Thoracic aorta (tissue), 2 donors: ENCODE measurements at regions not wholly inside any gene's neighbourhood (a gene's known extent, or its start where the extent isn't known, plus 50 kb on each side); places are given as distances from the start of the nearest gene placed in this dataset.

ENCODE experiments used
- ATAC-seq: fragments of 150-250 bp; one replicate; pipeline ENCODE4 v1.8.0; 2017; ENCODE audit warnings: low read depth; ENCODE audit not compliant: insufficient number of reproducible peaks, low FRiP score
- DNase-seq: peaks from one replicate; pipeline ENCODE4 v3.0.0-alpha.2; 2020; ENCODE audit warnings: low spot score
- H3K27ac ChIP-seq, 2 donors: fragments of 200-600 bp; sonication (generic); 1 replicate in 1 of 2; 2 replicates in 1 of 2; pipeline ENCODE4 v1.5.1; 2016; ENCODE audit warnings: mild to moderate bottlenecking in 2 of 2, moderate library complexity in 2 of 2
- H3K27me3 ChIP-seq: fragments of 200-600 bp; sonication (generic); replicated peaks from 2 replicates; pipeline ENCODE4 v1.6.0; 2016; ENCODE audit warnings: mild to moderate bottlenecking; ENCODE audit not compliant: insufficient read depth
- H3K36me3 ChIP-seq: fragments of 200-600 bp; sonication (generic); one replicate; pipeline ENCODE4 v1.5.1; 2016
- H3K4me1 ChIP-seq, 2 donors: fragments of 200-600 bp; sonication (generic); 1 replicate in 1 of 2; 2 replicates in 1 of 2; pipeline versions ENCODE4 v1.5.1 to v1.6.0; 2016; ENCODE audit warnings: low read depth in 2 of 2, mild to moderate bottlenecking in 1 of 2; ENCODE audit not compliant: control insufficient read depth in 1 of 2
- H3K4me3 ChIP-seq: fragments of 200-600 bp; sonication (generic); 2 replicates; pipeline ENCODE4 v1.5.1; 2016; ENCODE audit warnings: mild to moderate bottlenecking
- H3K9me3 ChIP-seq: fragments of 200-600 bp; sonication (generic); 2 replicates; pipeline ENCODE4 v1.5.1; 2016
- TF ChIP-seq, protein P1 (sequence below): fragments of 200-600 bp; sonication (generic); IDR thresholded peaks from one replicate; pipeline ENCODE4 v1.5.1; 2019; ENCODE audit warnings: antibody characterized with exemption

DNA sequence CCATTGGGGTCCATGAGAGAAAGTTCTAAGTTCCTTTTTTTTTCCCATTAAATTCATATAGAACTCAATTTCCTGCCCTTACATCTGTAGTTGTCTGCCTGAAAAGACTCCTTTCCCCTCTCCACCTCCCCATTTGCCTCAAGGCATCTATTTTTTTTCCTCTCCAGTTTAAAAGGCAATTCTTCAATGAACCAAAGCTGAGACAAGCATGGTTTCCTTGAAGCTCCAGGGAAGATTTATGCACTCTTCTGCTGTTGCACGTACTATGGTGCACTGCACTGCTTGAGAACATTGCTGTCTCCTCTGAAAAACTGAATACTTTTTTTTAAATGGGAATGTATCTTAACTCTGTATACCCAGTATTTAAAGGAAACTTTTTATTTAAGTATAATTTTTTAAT lies 465.2 kb downstream of the CD83 start:
- no peak for DNase-seq
- no peaks in the 10 kb centered on the region for H3K9me3 ChIP-seq
- ATAC-seq = no peak
- no peaks in the 10 kb centered on the region for H3K4me1 ChIP-seq
- H3K4me3 ChIP-seq = no peak overlapping the region
- H3K36me3 ChIP-seq = no peaks in the 10 kb centered on the region
- H3K27ac ChIP-seq = no peak overlapping the region
- TF ChIP-seq, protein P1, sequence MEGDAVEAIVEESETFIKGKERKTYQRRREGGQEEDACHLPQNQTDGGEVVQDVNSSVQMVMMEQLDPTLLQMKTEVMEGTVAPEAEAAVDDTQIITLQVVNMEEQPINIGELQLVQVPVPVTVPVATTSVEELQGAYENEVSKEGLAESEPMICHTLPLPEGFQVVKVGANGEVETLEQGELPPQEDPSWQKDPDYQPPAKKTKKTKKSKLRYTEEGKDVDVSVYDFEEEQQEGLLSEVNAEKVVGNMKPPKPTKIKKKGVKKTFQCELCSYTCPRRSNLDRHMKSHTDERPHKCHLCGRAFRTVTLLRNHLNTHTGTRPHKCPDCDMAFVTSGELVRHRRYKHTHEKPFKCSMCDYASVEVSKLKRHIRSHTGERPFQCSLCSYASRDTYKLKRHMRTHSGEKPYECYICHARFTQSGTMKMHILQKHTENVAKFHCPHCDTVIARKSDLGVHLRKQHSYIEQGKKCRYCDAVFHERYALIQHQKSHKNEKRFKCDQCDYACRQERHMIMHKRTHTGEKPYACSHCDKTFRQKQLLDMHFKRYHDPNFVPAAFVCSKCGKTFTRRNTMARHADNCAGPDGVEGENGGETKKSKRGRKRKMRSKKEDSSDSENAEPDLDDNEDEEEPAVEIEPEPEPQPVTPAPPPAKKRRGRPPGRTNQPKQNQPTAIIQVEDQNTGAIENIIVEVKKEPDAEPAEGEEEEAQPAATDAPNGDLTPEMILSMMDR = no peak
- H3K27me3 ChIP-seq = no peaks in the 10 kb centered on the region

DNA sequence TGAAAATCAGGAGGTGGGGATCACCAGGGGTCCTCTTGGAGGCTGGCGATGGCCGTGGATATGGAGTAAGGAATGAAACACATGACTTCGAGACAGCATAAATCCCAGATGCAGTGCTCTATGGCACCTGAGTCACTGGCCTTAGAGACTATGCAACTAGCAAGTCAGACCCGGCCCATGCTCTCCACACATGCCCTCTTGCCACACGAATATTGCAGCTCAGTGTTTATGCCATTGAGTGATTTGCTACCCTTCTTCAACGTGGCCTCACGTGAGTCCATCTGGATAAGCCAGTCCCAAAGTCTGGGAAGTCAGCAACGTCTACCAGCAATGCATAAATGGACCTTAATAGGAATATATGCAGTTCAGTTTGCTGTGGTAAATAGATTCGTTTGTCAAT lies 466.3 kb downstream of the CD83 start:
- no peak overlapping the region for H3K4me3 ChIP-seq
- TF ChIP-seq, protein P1 = no peak
- H3K36me3 ChIP-seq = no peaks in the 10 kb centered on the region
- H3K4me1 ChIP-seq = no peaks in the 10 kb centered on the region
- H3K27ac ChIP-seq = no peak overlapping the region
- DNase-seq = no peak
- H3K9me3 ChIP-seq = no peaks in the 10 kb centered on the region
- no peak for ATAC-seq
- no peaks in the 10 kb centered on the region for H3K27me3 ChIP-seq

DNA sequence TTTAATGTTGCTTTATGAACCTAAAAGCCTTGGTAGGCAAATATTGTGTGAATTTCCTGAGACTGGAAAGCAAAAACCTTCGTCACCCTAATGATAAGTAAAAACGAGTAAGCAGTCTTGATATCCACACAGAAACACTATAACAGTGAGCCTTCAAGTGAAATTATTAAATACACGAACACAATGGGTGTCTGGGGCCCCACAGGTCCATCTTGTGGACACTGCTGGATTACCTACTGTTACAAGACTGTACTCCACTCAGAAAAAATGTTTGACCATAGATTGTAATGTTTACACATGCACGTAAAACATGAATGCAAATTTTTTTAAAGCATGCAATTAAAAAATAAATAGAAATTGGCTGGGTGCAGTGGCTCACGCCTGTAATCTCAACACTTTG lies 466.9 kb downstream of the CD83 start:
- Histone ChIP-seq H3K27me3 (no peaks in the 10 kb centered on the region), H3K36me3 (no peaks in the 10 kb centered on the region), H3K27ac (no peak overlapping the region), H3K9me3 (no peaks in the 10 kb centered on the region), H3K4me3 (no peak overlapping the region), H3K4me1 (no peaks in the 10 kb centered on the region)
- no peak for DNase-seq
- TF ChIP-seq, protein P1 = no peak
- ATAC-seq = no peak

DNA sequence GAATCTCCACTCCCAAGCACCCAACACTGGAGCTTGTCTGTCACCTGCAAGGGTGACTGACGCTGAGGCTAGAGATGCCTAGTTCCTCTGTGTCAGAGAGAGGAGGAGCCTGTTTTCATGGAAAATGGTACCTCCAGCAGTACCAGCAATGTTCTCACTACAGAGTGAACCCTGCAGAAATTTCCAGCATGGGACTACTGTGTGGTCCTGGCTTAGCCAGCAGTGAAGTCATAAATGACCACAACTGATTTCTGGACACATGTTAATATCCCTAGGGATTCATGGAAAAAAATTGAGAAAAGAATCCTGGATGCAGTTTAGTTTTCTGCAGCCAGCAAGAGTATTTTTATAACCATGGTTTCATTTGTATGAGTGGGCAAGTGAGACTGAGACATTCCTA lies 468.1 kb downstream of the CD83 start:
- no peak for ATAC-seq
- TF ChIP-seq, protein P1 = no peak
- H3K4me3 ChIP-seq = no peak overlapping the region

DNA sequence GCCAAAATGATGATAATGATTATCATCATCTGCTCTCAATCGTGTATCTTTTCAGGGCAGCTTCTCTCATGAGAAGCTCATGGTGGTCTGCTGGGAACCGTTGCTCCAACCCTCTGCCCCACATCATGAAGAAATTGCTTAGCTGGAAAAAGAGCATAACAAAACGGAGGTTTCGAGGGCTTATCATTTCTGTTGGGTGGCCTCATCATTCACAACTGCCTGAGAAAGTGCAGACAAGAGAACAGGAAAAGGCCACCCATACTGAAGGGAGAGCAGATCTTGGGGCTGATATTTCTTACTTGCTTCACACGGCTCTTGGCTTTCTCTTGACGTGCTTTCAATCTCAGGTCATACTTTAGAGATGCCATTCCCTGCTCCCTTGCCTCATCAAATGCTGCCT lies 471.6 kb downstream of the CD83 start:
- TF ChIP-seq, protein P1 = no peak
- no peaks in the 10 kb centered on the region for H3K9me3 ChIP-seq
- no peak overlapping the region for H3K4me3 ChIP-seq
- no peaks in the 10 kb centered on the region for H3K36me3 ChIP-seq
- DNase-seq = no peak
- no peaks in the 10 kb centered on the region for H3K4me1 ChIP-seq
- ATAC-seq = no peak
- no peaks in the 10 kb centered on the region for H3K27me3 ChIP-seq
- H3K27ac ChIP-seq = no peak overlapping the region

More for the DNA sequence above, 468.1 kb downstream of the CD83 start:
- no peaks in the 10 kb centered on the region for H3K4me1 ChIP-seq
- H3K27me3 ChIP-seq = no peaks in the 10 kb centered on the region
- DNase-seq = no peak
- no peak overlapping the region for H3K27ac ChIP-seq
- no peaks in the 10 kb centered on the region for H3K36me3 ChIP-seq
- H3K9me3 ChIP-seq = no peaks in the 10 kb centered on the region
